SK-N-SH treated with all-trans-retinoic acid at 6 μM for 48 hours (cell line): ENCODE measurements at regions not wholly inside any gene's neighbourhood (a gene's known extent, or its start where the extent isn't known, plus 50 kb on each side); places are given as distances from the start of the nearest gene placed in this dataset.
"Not testable (repeated sequence)": the region's sequence is repeated elsewhere in the genome, so short reads cannot be mapped to it uniquely, and the experiment has no call there.

Experiments used
- ATAC-seq: fragments of 200-7000 bp; cut with Tn5 transposase; 3 replicates; pipeline ENCODE4 v1.9.1; 2020; ENCODE audit warnings: mild to moderate bottlenecking, moderate library complexity
- ARNTL ChIP-seq: fragments of 450-650 bp; formaldehyde crosslinking; IDR thresholded peaks from 2 replicates; pipeline ENCODE4 v1.5.0; 2020; ENCODE audit warnings: low read depth, mild to moderate bottlenecking, moderate library complexity, borderline replicate concordance
- BACH2 ChIP-seq: fragments of 250-450 bp; sonication (Bioruptor Pico); IDR thresholded peaks from 2 replicates; pipeline ENCODE4 v1.9.0; 2021; ENCODE audit warnings: mild to moderate bottlenecking, borderline replicate concordance
- GLIS3 ChIP-seq: fragments of 250-450 bp; sonication (Bioruptor Pico); IDR thresholded peaks from 2 replicates; pipeline ENCODE4 v1.5.0; 2020; ENCODE audit warnings: mild to moderate bottlenecking, moderate library complexity
- ISL1 ChIP-seq: fragments of 250-450 bp; sonication (Bioruptor Pico); IDR thresholded peaks from 2 replicates; pipeline ENCODE4 v2.1.2; 2022; ENCODE audit warnings: mild to moderate bottlenecking, moderate library complexity
- OSR1 ChIP-seq: fragments of 250-450 bp; sonication (Bioruptor Pico); IDR thresholded peaks from 2 replicates; pipeline ENCODE4 v1.8.0; 2022; ENCODE audit warnings: moderate library complexity, mild to moderate bottlenecking, inconsistent platforms
- PPARA ChIP-seq: fragments of 250-450 bp; sonication (Bioruptor Pico); IDR thresholded peaks from 2 replicates; pipeline ENCODE4 v1.5.0; 2020; ENCODE audit warnings: mild to moderate bottlenecking, borderline replicate concordance
- RARB ChIP-seq: fragments of 250-450 bp; sonication (Bioruptor Pico); IDR thresholded peaks from 2 replicates; pipeline ENCODE4 v1.8.0; 2021; ENCODE audit warnings: mild to moderate bottlenecking, moderate library complexity
- SNAI2 ChIP-seq: fragments of 250-450 bp; sonication (Bioruptor Pico); IDR thresholded peaks from 2 replicates; pipeline ENCODE4 v1.5.0; 2020; ENCODE audit warnings: mild to moderate bottlenecking, moderate library complexity
- ZC3H10 ChIP-seq: fragments of 250-450 bp; sonication (Bioruptor Pico); IDR thresholded peaks from 2 replicates; pipeline ENCODE4 v1.5.1; 2021; ENCODE audit warnings: mild to moderate bottlenecking, moderate library complexity
- ZFP3 ChIP-seq: fragments of 250-450 bp; sonication (Bioruptor Pico); IDR thresholded peaks from 2 replicates; pipeline ENCODE4 v1.5.0; 2020; ENCODE audit warnings: mild to moderate bottlenecking, moderate library complexity
- ZFP30 ChIP-seq: fragments of 450-650 bp; formaldehyde crosslinking; IDR thresholded peaks from 2 replicates; pipeline ENCODE4 v1.5.0; 2022; ENCODE audit warnings: mild to moderate bottlenecking, moderate library complexity
- ZNF70 ChIP-seq: fragments of 450-650 bp; formaldehyde crosslinking; IDR thresholded peaks from 2 replicates; pipeline ENCODE4 v1.5.0; 2020; ENCODE audit warnings: mild to moderate bottlenecking, moderate library complexity
- ZNF8 ChIP-seq: fragments of 450-650 bp; formaldehyde crosslinking; IDR thresholded peaks from 2 replicates; pipeline ENCODE4 v1.5.0; 2020; ENCODE audit warnings: mild to moderate bottlenecking, moderate library complexity
- TF ChIP-seq, protein P1 (sequence below): fragments of 250-450 bp; sonication (Bioruptor Pico); IDR thresholded peaks from 2 replicates; pipeline ENCODE4 v1.5.1; 2021; ENCODE audit warnings: mild to moderate bottlenecking, moderate library complexity
- TF ChIP-seq, protein P2 (sequence below): fragments of 250-450 bp; sonication (Bioruptor Pico); IDR thresholded peaks from 2 replicates; pipeline ENCODE4 v1.5.0; 2020; ENCODE audit warnings: mild to moderate bottlenecking, moderate library complexity
- TF ChIP-seq, protein P3 (sequence below): fragments of 250-450 bp; sonication (Bioruptor Pico); IDR thresholded peaks from 2 replicates; pipeline ENCODE4 v1.5.1; 2020; ENCODE audit warnings: low read depth, mild to moderate bottlenecking, moderate library complexity
- TF ChIP-seq, protein P4 (sequence below): fragments of 250-450 bp; sonication (Bioruptor Pico); IDR thresholded peaks from 2 replicates; pipeline ENCODE4 v1.8.0; 2020; ENCODE audit warnings: mild to moderate bottlenecking, moderate library complexity, borderline replicate concordance

DNA sequence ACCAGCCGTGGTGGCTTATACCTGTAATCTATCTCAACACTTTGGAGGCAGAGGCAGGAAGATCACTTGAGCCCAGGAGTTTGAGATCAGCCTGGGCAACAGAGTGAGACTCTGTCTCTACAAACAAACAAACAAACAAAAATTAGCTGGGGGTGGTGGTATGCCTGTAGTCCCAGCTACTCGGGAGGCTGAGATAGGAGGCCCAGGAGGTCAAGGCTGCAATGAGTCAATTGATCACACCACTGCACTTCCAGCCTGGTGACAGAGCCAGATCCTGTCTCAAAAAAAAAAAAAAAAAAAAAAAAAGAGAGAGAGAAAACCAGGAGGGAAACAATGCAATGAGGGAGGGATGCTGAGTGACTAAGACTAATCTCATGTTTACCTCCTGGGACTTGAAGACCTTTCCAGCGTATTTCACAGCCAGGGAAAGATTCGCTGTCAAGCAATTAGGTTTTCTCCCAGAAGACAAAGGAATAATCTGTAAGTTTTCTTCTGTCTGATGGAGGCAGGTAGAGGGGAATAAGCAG lies 51.1 kb upstream of the MIER3 start:
- no peak for TF ChIP-seq ZFP3 (CRISPR knock-in tag)
- TF ChIP-seq ZFP30 (CRISPR knock-in tag) = no peak
- no peak for TF ChIP-seq PPARA (CRISPR knock-in tag)
- no peak for ATAC-seq

DNA sequence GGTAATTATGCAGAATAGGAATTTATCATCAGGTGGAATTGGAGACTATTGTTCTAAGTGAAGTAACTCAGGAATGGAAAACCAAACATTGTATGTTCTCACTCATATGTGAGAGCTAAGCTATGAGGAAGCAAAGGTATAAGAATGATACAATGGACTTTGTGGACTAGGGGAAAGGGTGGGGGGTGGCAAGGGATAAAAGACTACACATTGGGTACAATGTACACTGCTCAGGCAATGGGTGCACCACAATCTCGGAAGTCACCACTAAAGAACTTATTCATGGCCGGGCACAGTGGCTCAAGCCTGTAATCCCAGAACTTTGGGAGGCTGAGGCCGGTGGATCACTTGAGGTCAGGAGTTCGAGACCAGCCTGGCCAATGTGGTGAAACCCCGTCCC lies 51.6 kb upstream of the MIER3 start:
- ATAC-seq = not testable (repeated sequence)

DNA sequence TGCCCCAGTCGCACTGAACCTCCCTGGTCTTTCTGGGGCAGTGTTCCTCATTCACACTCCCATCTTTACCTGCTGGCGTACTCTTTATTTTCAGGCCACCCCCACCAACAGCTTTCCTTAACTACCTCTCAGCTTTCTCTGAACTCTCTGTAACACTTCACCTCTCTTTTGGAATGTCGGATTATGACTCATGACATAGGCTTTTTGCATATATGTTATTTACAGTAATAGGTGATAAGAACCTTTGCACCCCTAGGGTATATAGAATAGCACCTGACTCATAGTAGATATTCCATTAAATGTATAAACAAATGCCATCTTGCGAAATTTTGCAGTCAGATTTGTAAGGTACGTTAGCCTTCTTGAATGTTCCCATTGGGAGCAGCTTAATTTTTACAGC lies 52.9 kb upstream of the MIER3 start:
- no peak for ATAC-seq
- TF ChIP-seq, protein P1, sequence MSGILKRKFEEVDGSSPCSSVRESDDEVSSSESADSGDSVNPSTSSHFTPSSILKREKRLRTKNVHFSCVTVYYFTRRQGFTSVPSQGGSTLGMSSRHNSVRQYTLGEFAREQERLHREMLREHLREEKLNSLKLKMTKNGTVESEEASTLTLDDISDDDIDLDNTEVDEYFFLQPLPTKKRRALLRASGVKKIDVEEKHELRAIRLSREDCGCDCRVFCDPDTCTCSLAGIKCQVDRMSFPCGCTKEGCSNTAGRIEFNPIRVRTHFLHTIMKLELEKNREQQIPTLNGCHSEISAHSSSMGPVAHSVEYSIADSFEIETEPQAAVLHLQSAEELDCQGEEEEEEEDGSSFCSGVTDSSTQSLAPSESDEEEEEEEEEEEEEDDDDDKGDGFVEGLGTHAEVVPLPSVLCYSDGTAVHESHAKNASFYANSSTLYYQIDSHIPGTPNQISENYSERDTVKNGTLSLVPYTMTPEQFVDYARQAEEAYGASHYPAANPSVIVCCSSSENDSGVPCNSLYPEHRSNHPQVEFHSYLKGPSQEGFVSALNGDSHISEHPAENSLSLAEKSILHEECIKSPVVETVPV (CRISPR knock-in tag) = no peak
- TF ChIP-seq ISL1 (CRISPR knock-in tag) = no peak
- no peak for TF ChIP-seq ARNTL (CRISPR knock-in tag)
- TF ChIP-seq, protein P2, sequence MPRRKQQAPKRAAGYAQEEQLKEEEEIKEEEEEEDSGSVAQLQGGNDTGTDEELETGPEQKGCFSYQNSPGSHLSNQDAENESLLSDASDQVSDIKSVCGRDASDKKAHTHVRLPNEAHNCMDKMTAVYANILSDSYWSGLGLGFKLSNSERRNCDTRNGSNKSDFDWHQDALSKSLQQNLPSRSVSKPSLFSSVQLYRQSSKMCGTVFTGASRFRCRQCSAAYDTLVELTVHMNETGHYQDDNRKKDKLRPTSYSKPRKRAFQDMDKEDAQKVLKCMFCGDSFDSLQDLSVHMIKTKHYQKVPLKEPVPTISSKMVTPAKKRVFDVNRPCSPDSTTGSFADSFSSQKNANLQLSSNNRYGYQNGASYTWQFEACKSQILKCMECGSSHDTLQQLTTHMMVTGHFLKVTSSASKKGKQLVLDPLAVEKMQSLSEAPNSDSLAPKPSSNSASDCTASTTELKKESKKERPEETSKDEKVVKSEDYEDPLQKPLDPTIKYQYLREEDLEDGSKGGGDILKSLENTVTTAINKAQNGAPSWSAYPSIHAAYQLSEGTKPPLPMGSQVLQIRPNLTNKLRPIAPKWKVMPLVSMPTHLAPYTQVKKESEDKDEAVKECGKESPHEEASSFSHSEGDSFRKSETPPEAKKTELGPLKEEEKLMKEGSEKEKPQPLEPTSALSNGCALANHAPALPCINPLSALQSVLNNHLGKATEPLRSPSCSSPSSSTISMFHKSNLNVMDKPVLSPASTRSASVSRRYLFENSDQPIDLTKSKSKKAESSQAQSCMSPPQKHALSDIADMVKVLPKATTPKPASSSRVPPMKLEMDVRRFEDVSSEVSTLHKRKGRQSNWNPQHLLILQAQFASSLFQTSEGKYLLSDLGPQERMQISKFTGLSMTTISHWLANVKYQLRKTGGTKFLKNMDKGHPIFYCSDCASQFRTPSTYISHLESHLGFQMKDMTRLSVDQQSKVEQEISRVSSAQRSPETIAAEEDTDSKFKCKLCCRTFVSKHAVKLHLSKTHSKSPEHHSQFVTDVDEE (CRISPR knock-in tag) = no peak
- no peak for TF ChIP-seq SNAI2 (CRISPR knock-in tag)
- no peak for TF ChIP-seq RARB (CRISPR knock-in tag)
- TF ChIP-seq ZFP3 (CRISPR knock-in tag) = no peak
- no peak for TF ChIP-seq ZC3H10 (CRISPR knock-in tag)
- no peak for TF ChIP-seq ZFP30 (CRISPR knock-in tag)
- TF ChIP-seq GLIS3 (CRISPR knock-in tag) = no peak
- no peak for TF ChIP-seq OSR1 (CRISPR knock-in tag)
- TF ChIP-seq ZNF8 = no peak
- TF ChIP-seq, protein P3, sequence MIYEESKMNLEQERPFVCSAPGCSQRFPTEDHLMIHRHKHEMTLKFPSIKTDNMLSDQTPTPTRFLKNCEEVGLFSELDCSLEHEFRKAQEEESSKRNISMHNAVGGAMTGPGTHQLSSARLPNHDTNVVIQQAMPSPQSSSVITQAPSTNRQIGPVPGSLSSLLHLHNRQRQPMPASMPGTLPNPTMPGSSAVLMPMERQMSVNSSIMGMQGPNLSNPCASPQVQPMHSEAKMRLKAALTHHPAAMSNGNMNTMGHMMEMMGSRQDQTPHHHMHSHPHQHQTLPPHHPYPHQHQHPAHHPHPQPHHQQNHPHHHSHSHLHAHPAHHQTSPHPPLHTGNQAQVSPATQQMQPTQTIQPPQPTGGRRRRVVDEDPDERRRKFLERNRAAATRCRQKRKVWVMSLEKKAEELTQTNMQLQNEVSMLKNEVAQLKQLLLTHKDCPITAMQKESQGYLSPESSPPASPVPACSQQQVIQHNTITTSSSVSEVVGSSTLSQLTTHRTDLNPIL = no peak
- TF ChIP-seq PPARA (CRISPR knock-in tag) = no peak
- TF ChIP-seq ZNF70 (CRISPR knock-in tag) = no peak

DNA sequence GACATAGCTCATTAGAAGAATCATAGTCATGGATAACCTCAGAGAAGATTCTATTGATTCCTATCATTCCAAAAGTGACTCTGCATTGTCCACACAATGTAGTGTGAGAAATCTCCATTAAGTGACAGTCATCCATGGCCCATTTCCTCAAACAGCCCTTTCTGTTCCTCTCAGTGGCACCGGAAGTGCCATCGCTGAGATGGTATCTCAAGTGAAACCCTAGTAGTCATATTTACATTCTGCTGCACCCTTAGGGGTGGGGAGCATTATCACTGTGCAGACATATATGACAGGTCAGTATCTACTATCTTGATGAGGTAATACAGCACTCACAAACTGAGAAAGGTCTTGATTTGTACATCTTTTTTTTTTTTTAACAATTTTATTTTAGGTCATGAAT lies 55.4 kb upstream of the MIER3 start:
- ATAC-seq = no peak
- no peak for TF ChIP-seq ZFP30 (CRISPR knock-in tag)
- TF ChIP-seq, protein P2 (CRISPR knock-in tag) = no peak
- TF ChIP-seq ZFP3 (CRISPR knock-in tag) = no peak
- TF ChIP-seq, protein P4, sequence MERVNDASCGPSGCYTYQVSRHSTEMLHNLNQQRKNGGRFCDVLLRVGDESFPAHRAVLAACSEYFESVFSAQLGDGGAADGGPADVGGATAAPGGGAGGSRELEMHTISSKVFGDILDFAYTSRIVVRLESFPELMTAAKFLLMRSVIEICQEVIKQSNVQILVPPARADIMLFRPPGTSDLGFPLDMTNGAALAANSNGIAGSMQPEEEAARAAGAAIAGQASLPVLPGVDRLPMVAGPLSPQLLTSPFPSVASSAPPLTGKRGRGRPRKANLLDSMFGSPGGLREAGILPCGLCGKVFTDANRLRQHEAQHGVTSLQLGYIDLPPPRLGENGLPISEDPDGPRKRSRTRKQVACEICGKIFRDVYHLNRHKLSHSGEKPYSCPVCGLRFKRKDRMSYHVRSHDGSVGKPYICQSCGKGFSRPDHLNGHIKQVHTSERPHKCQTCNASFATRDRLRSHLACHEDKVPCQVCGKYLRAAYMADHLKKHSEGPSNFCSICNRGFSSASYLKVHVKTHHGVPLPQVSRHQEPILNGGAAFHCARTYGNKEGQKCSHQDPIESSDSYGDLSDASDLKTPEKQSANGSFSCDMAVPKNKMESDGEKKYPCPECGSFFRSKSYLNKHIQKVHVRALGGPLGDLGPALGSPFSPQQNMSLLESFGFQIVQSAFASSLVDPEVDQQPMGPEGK (CRISPR knock-in tag) = no peak
- TF ChIP-seq BACH2 (CRISPR knock-in tag) = no peak
- no peak for TF ChIP-seq SNAI2 (CRISPR knock-in tag)
